GM21717 (cell line): ENCODE measurements at regions not wholly inside any gene's neighbourhood (a gene's known extent, or its start where the extent isn't known, plus 50 kb on each side); places are given as distances from the start of the nearest gene placed in this dataset.

Experiments used
- ATAC-seq: cut with Tn5 transposase; IDR thresholded peaks from one replicate; pipeline ENCODE4 v1.9.1; 2021; ENCODE audit warnings: mild to moderate bottlenecking, moderate library complexity; ENCODE audit not compliant: unreplicated experiment

DNA sequence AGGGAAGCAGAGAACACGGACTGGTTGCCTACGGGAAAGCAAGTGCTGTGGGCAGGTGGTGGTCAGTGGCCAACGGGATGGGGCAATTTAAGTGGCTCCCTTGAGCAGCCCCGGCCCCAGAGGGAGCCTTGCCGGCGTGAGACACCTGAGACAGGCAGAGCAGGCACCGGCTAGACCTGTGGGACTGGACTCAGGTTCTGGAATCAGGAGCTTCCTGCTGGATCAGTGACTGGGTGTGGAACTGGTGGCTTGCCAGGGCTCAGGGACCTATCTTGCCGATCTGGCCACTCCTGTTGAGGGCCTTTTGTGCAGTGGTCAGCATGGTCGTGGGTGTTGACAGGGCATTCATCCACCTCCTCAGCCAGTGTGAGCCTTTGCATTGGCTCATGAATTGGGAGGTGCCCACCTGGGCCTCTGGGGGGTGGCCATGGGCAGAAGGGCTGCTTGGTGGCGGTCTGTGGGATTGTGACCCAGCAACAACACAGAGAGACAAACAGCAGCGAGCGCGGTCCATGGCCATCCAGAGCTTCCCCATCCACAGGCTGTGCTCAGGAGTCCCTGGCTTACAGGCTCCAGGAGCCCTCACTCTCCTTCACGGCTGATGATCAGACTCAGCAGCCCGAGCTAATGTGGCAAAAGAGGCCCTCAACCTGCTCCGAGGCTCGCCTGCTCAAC, 85.4 kb upstream of the ZNF516 start:
- ATAC-seq, result no peak

- no peak for ATAC-seq
These were observed 84.3 kb upstream of the ZNF516 start for GRCh38 chr18:76579301-76579695.

DNA sequence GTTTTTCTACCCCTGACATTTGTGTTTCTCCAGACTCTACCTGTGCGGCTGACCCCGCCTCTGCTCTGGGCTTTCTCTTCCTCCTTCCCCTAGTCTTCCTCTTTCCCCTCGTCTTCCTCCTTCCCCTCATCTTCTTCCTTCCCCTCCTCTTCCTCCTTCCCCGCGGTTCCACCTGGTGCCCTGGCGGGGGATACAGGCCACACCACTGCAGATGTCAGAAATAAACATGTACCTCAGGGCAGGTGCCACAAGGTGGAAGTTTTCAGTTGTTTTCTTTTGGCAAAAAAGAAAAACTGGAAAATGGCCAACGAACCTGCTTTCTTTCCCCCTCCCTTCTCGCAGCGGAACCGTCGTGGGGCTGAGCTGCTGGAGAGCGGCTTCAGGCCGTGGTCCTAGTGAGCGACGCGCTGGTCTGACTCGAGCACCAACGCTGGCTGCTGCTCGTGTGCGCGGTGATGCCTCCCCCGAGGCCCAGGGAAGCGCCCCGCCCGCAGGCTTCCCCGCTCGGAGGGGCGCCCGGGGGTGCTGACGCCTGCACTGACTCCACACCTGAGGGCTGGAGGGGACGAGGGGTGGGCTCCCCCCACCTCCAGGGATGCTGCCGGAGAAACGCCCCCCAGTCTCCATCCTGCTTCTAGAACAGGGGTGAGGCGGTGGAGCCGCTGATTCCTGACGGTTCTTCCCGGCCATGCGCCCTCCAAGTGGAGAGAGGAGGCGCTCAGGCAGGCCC, 83.7 kb upstream of the ZNF516 start:
- no peak for ATAC-seq

GRCh38 chr18:76573325-76574025, 78.4 kb upstream of the ZNF516 start:
- no peak for ATAC-seq

GRCh38 chr18:76572518-76573247, 77.6 kb upstream of the ZNF516 start:
- no peak for ATAC-seq

DNA sequence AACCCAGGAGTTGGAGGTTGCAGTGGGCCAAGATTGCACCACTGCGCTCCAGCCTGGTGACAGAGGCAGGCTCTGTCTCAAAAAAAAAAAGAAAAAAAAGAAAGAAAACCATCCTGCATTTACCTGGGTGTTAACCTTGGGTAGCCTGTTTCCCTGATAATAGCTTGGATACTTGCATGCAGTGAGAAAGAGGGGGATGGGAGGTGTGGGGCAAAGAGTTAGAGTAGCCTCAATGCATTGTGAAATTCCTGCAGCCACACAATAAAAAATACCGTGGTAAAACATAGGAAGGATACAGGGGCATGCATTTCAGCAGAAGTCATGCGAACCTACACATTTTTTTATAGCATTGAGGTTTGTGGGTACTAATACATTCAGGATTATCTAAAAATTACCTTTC, 76.6 kb upstream of the ZNF516 start:
- no peak for ATAC-seq

GRCh38 chr18:76570856-76571255, 75.8 kb upstream of the ZNF516 start:
- ATAC-seq, result no peak

GRCh38 chr18:76569644-76570419, 74.8 kb upstream of the ZNF516 start:
- no peak for ATAC-seq

- no peak for ATAC-seq
These were observed 73.7 kb upstream of the ZNF516 start for GRCh38 chr18:76568731-76569130.

DNA sequence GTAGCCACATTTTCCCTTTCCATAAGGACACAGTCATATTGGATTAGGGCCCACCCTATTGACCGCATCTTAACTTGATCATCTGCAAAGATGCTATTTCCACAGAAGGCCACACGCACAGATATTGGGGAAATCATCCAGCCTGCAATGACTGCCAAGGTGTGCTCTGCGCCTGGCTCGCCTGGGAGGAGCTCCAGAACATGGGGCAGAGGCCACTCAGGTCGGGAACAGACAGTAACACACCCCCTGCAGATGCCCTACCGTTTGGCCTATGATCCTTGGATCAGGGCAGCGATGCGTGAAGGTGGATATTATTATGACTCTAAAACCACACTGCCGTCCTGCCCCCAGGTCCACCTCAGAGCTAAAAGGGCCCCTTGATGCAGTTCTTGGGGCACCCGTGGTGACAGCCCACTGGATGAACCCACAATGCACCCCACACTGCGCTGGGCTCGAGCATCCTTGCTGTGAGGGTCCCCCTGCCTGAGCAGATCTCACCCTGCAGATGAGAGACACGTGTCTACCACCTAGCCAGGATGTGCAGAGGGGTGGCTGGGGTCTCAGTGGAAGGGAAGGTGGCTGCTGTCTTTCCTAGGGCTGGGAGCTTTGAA, 72.9 kb upstream of the ZNF516 start:
- no peak for ATAC-seq

GRCh38 chr18:76566987-76567386, 71.9 kb upstream of the ZNF516 start:
- no peak for ATAC-seq

- ATAC-seq, result no peak
These were observed 70.5 kb upstream of the ZNF516 start for GRCh38 chr18:76565238-76566173.

- ATAC-seq, result no peak
These were observed 69.7 kb upstream of the ZNF516 start for GRCh38 chr18:76564655-76565237.

DNA sequence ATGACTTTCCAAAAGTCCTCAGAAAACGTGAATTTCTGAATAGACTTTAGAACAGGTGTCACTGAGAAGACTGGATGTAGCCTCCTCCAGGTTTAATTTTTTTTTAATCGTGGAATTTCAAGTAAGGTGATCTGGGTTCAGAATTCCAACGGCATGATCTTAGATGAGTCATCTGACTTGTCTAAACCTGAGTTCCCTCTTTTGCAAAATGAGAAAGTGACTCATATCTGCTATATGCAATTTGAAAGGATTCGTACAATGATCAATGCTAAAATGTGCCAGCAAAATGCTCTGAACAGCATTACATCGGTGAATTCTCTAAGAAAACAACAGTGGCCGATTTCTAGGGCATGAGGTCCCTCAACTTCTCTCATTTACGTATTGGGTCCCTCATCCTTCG, 69.1 kb upstream of the ZNF516 start:
- no peak for ATAC-seq

DNA sequence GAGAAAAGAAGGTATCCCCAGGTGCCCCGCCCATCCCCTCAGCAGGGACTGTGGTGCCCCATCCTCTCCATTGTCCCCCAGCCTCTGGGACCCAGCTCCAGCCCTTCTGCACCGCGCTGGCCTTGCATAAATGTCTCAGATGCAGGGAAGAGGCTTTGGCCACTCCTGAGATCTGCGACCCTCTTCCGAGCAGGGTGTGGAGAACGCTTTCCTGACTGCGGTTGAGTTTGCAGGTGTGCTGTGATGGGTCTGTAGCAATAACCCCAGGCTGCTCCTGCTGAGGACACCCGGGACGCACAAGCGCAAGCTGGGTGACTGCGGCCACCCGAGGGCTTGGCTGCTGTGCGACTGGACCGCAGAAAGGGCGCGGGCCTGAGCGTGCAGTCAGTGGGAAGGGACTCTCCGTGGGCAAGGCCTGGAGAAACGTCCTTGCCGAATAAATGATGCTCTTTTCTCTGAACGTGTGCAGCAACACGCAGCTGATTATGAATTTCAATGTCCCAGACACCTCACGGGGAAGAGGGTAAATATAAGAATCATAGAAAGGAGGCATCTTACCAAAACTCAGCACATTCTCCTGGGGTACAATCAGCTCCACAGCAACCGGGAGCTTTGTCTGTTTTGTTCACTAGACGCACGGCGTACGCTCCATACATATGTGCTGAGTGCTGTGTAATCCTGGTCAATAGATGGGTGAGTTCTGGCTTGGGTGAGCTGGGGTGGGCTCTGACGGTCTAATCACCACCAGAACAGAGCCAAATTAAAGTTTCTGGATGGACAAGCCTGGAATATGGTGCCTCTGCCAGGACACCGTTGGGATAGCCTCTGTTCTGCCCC, 67.5 kb upstream of the ZNF516 start:
- ATAC-seq, result no peak

- no peak for ATAC-seq
These were observed 64.0 kb upstream of the ZNF516 start for GRCh38 chr18:76558881-76559667.

GRCh38 chr18:76557026-76557575, 62.1 kb upstream of the ZNF516 start:
- no peak for ATAC-seq
